ENCODE measurements at regions not wholly inside any gene's neighbourhood (a gene's known extent, or its start where the extent isn't known, plus 50 kb on each side); places are given as distances from the start of the nearest gene placed in this dataset.
"Not testable (repeated sequence)": the region's sequence is repeated elsewhere in the genome, so short reads cannot be mapped to it uniquely, and the experiment has no call there.

- CTCF ChIA-PET; H3K36me3 Mint-ChIP-seq (ENCODE audit: insufficient read depth, unreplicated experiment); intact Hi-C loops (cut with micrococcal nuclease; ENCODE audit: unreplicated experiment); H3K27me3 ChIP-seq (replicated peaks; ENCODE audit: control insufficient read depth, insufficient read depth, low read length); BruUV-seq (replicated peaks); H3K27me3 Mint-ChIP-seq (ENCODE audit: insufficient read depth, unreplicated experiment); DNase-seq; H3K27ac Mint-ChIP-seq (ENCODE audit: unreplicated experiment); H3K4me3 Mint-ChIP-seq (ENCODE audit: unreplicated experiment); H3K4me1 Mint-ChIP-seq (ENCODE audit: low read depth, unreplicated experiment); H3K4me1 ChIP-seq; H3K36me3 ChIP-seq (ENCODE audit: control insufficient read depth, insufficient read depth, low read length); H3K4me3 ChIP-seq (ENCODE audit: low read depth, low read length); H3K9me3 ChIP-seq: not testable (repeated sequence)
- peaks cover 23% of the 10 kb centered on the region for H3K9me3 Mint-ChIP-seq (ENCODE audit: unreplicated experiment)
- POLR2A ChIA-PET: interaction anchor here (0.7 kb wide), 1 partner anchor 182 kb away, joined by 3 read pairs; no protein-coding TSS in a partner anchor
These were observed 69.1 kb downstream of the ZNF518B start for GRCh38 chr4:10388146-10388545.

- H3K4me1 ChIP-seq: no peaks in the 10 kb centered on the region
- H3K4me3 ChIP-seq (ENCODE audit: low read depth, low read length): no peak overlapping the region
- no peaks in the 10 kb centered on the region for H3K27me3 ChIP-seq (replicated peaks; ENCODE audit: control insufficient read depth, insufficient read depth, low read length)
- H3K36me3 ChIP-seq (ENCODE audit: control insufficient read depth, insufficient read depth, low read length): no peaks in the 10 kb centered on the region
- Mint-ChIP-seq H3K27me3 (ENCODE audit: insufficient read depth, unreplicated experiment) (no peaks in the 10 kb centered on the region), H3K27ac (ENCODE audit: unreplicated experiment) (no peak overlapping the region), H3K36me3 (ENCODE audit: insufficient read depth, unreplicated experiment) (no peaks in the 10 kb centered on the region), H3K4me3 (ENCODE audit: unreplicated experiment) (no peak overlapping the region), H3K9me3 (ENCODE audit: unreplicated experiment) (peaks cover 2% of the 10 kb centered on the region), H3K4me1 (ENCODE audit: low read depth, unreplicated experiment) (no peaks in the 10 kb centered on the region)
- H3K9me3 ChIP-seq: no peaks in the 10 kb centered on the region
- intact Hi-C loops (cut with micrococcal nuclease; ENCODE audit: unreplicated experiment): no loop called here
- DNase-seq: no peak
- no peak for TF ChIP-seq CTCF (IDR thresholded peaks at IDR 0.05; ENCODE audit: insufficient read depth in 1 of 2, low read depth in 1 of 2, low read length in 1 of 2, severe bottlenecking in 1 of 2, unreplicated experiment in 1 of 2)
- ChIA-PET CTCF (no interaction called here), POLR2A (no interaction called here)
- BruUV-seq (replicated peaks): no TSS peak
These were observed 71.2 kb downstream of the ZNF518B start for GRCh38 chr4:10385994-10386394.

- Mint-ChIP-seq H3K4me1 (ENCODE audit: low read depth, unreplicated experiment) (no peaks in the 10 kb centered on the region), H3K4me3 (ENCODE audit: unreplicated experiment) (no peak overlapping the region), H3K27ac (ENCODE audit: unreplicated experiment) (no peak overlapping the region), H3K9me3 (ENCODE audit: unreplicated experiment) (no peaks in the 10 kb centered on the region), H3K36me3 (ENCODE audit: insufficient read depth, unreplicated experiment) (no peaks in the 10 kb centered on the region), H3K27me3 (ENCODE audit: insufficient read depth, unreplicated experiment) (no peaks in the 10 kb centered on the region)
- no peaks in the 10 kb centered on the region for H3K9me3 ChIP-seq
- H3K4me1 ChIP-seq: no peaks in the 10 kb centered on the region
- intact Hi-C loops (cut with micrococcal nuclease; ENCODE audit: unreplicated experiment): no loop called here
- no peaks in the 10 kb centered on the region for H3K27me3 ChIP-seq (replicated peaks; ENCODE audit: control insufficient read depth, insufficient read depth, low read length)
- H3K4me3 ChIP-seq (ENCODE audit: low read depth, low read length): no peak overlapping the region
- no peak for DNase-seq
- no peak for TF ChIP-seq CTCF (IDR thresholded peaks at IDR 0.05; ENCODE audit: insufficient read depth in 1 of 2, low read depth in 1 of 2, low read length in 1 of 2, severe bottlenecking in 1 of 2, unreplicated experiment in 1 of 2)
- POLR2A ChIA-PET: no interaction called here
- CTCF ChIA-PET: no interaction called here
- BruUV-seq (replicated peaks): no TSS peak
- no peaks in the 10 kb centered on the region for H3K36me3 ChIP-seq (ENCODE audit: control insufficient read depth, insufficient read depth, low read length)
These were observed 72.3 kb downstream of the ZNF518B start for GRCh38 chr4:10384974-10385373.

GRCh38 chr4:10383417-10383816, 73.8 kb downstream of the ZNF518B start:
- Histone ChIP-seq H3K9me3 (no peaks in the 10 kb centered on the region), H3K36me3 (ENCODE audit: control insufficient read depth, insufficient read depth, low read length) (no peaks in the 10 kb centered on the region), H3K27me3 (replicated peaks; ENCODE audit: control insufficient read depth, insufficient read depth, low read length) (no peaks in the 10 kb centered on the region), H3K4me1 (no peaks in the 10 kb centered on the region), H3K4me3 (ENCODE audit: low read depth, low read length) (no peak overlapping the region)
- no peak for DNase-seq
- Mint-ChIP-seq H3K27ac (ENCODE audit: unreplicated experiment) (no peak overlapping the region), H3K4me3 (ENCODE audit: unreplicated experiment) (no peak overlapping the region), H3K27me3 (ENCODE audit: insufficient read depth, unreplicated experiment) (no peaks in the 10 kb centered on the region), H3K36me3 (ENCODE audit: insufficient read depth, unreplicated experiment) (no peaks in the 10 kb centered on the region), H3K4me1 (ENCODE audit: low read depth, unreplicated experiment) (no peaks in the 10 kb centered on the region), H3K9me3 (ENCODE audit: unreplicated experiment) (no peaks in the 10 kb centered on the region)
- POLR2A ChIA-PET: no interaction called here
- BruUV-seq (replicated peaks): no TSS peak
- CTCF ChIA-PET: no interaction called here
- intact Hi-C loops (cut with micrococcal nuclease; ENCODE audit: unreplicated experiment): no loop called here
- TF ChIP-seq CTCF (IDR thresholded peaks at IDR 0.05; ENCODE audit: insufficient read depth in 1 of 2, low read depth in 1 of 2, low read length in 1 of 2, severe bottlenecking in 1 of 2, unreplicated experiment in 1 of 2): no peak

- H3K27me3 Mint-ChIP-seq (ENCODE audit: insufficient read depth, unreplicated experiment); H3K4me1 ChIP-seq; H3K9me3 ChIP-seq; H3K9me3 Mint-ChIP-seq (ENCODE audit: unreplicated experiment); H3K27ac Mint-ChIP-seq (ENCODE audit: unreplicated experiment); H3K4me3 ChIP-seq (ENCODE audit: low read depth, low read length); H3K27me3 ChIP-seq (replicated peaks; ENCODE audit: control insufficient read depth, insufficient read depth, low read length); POLR2A ChIA-PET; BruUV-seq (replicated peaks); CTCF ChIA-PET; DNase-seq; intact Hi-C loops (cut with micrococcal nuclease; ENCODE audit: unreplicated experiment); H3K36me3 Mint-ChIP-seq (ENCODE audit: insufficient read depth, unreplicated experiment); H3K4me3 Mint-ChIP-seq (ENCODE audit: unreplicated experiment); H3K4me1 Mint-ChIP-seq (ENCODE audit: low read depth, unreplicated experiment); H3K36me3 ChIP-seq (ENCODE audit: control insufficient read depth, insufficient read depth, low read length): not testable (repeated sequence)
These were observed 75.1 kb downstream of the ZNF518B start for GRCh38 chr4:10382171-10382570.

All from Caco-2 (cell line).